Endothelial cell of umbilical vein (primary cell): ENCODE measurements at regions not wholly inside any gene's neighbourhood (a gene's known extent, or its start where the extent isn't known, plus 50 kb on each side); places are given as distances from the start of the nearest gene placed in this dataset.

Experiments
- BruUV-seq: library from RNA; stranded (reverse); fragments of 400-500 nt; replicated peaks from 2 replicates; lab custom pipeline; 2021; lab: Mats Ljungman, UMichigan
- CTCF ChIA-PET: fragments of 300-600, 350-600 bp; sonication (Branson Sonifier 250); formaldehyde crosslinking; loops from one replicate; lab custom pipeline; 2021; ENCODE audit warnings: antibody characterized with exemption, inconsistent platforms; lab: Charles Lee
- POLR2A ChIA-PET: fragments of 300-600, 350-600 bp; sonication (Branson Sonifier 250); formaldehyde crosslinking; loops from one replicate; lab custom pipeline; 2021; ENCODE audit warnings: antibody characterized with exemption, inconsistent platforms; lab: Charles Lee
- DNase-seq: peaks from one replicate; pipeline ENCODE4 v3.0.0-alpha.2; 2011; ENCODE audit warnings: low read depth, low spot score
- FAIRE-seq: peaks from 2 replicates; lab custom pipeline; 2011; peaks lifted over from hg19 to GRCh38; lab: Jason Lieb, UNC
- H2AFZ ChIP-seq: 2 replicates; pipeline ENCODE4 v1.6.0; 2012; ENCODE audit warnings: low read depth, low read length, control low read depth, inconsistent platforms
- H3K27ac ChIP-seq: 2 replicates; pipeline ENCODE4 v1.5.1; 2011; ENCODE audit warnings: low read depth, mild to moderate bottlenecking, control low read depth, low read length, moderate library complexity; ENCODE audit not compliant: insufficient read depth
- H3K27me3 ChIP-seq, 2 experiments: 2 replicates each; pipeline versions ENCODE4 v1.6.0 to v1.6.1; 2011; ENCODE audit warnings: low read length in 2 of 2, mixed read lengths in 1 of 2; ENCODE audit not compliant: control insufficient read depth in 2 of 2, insufficient read depth in 2 of 2
- H3K36me3 ChIP-seq, 2 experiments: 2 replicates in 1 of 2; 3 replicates in 1 of 2; pipeline ENCODE4 v1.5.1; 2011; ENCODE audit warnings: low read length in 2 of 2, mild to moderate bottlenecking in 1 of 2, moderate library complexity in 1 of 2; ENCODE audit not compliant: control insufficient read depth in 2 of 2, insufficient read depth in 2 of 2; ENCODE audit errors: extremely low read depth in 1 of 2
- H3K4me1 ChIP-seq: 3 replicates; pipeline ENCODE4 v1.5.1; 2011; ENCODE audit warnings: mild to moderate bottlenecking, low read length; ENCODE audit not compliant: control insufficient read depth, insufficient read depth; ENCODE audit errors: extremely low read depth
- H3K4me2 ChIP-seq: 2 replicates; pipeline ENCODE4 v1.6.1; 2011; ENCODE audit warnings: low read length, control low read depth, mixed read lengths; ENCODE audit not compliant: insufficient read depth
- H3K4me3 ChIP-seq, 3 experiments: fragments of 200-600 bp in 1 of 3; sonication (generic), shearing (Covaris generic) in 1 of 3; replicated peaks in 1 of 3; 2 replicates each; pipeline ENCODE4 v1.5.1; 2011 to 2016; ENCODE audit warnings: control low read depth in 3 of 3, low read length in 3 of 3, mild to moderate bottlenecking in 2 of 3, inconsistent platforms in 1 of 3, low read depth in 1 of 3, moderate library complexity in 1 of 3; ENCODE audit not compliant: insufficient read depth in 1 of 3
- H3K79me2 ChIP-seq: 2 replicates; pipeline ENCODE4 v1.6.0; 2012; ENCODE audit warnings: low read length, inconsistent platforms; ENCODE audit not compliant: control insufficient read depth, insufficient read depth
- H3K9ac ChIP-seq: replicated peaks from 2 replicates; pipeline ENCODE3; 2011; ENCODE audit warnings: low read length, control low read depth; ENCODE audit not compliant: insufficient read depth; ENCODE audit errors: extremely low read depth
- H3K9me1 ChIP-seq: replicated peaks from 3 replicates; pipeline ENCODE4 v1.6.0; 2011; ENCODE audit warnings: mild to moderate bottlenecking, low read length; ENCODE audit not compliant: control insufficient read depth, insufficient read depth; ENCODE audit errors: extremely low read depth
- H3K9me3 ChIP-seq: replicated peaks from 2 replicates; pipeline ENCODE4 v1.5.1; 2012; ENCODE audit warnings: low read length, inconsistent platforms; ENCODE audit not compliant: control insufficient read depth, insufficient read depth
- H4K20me1 ChIP-seq: replicated peaks from 2 replicates; pipeline ENCODE3; 2011; ENCODE audit warnings: mild to moderate bottlenecking, low read length; ENCODE audit not compliant: control insufficient read depth, insufficient read depth; ENCODE audit errors: extremely low read depth
- CTCF ChIP-seq, 2 donors: IDR thresholded peaks; 1 replicate in 1 of 2; 2 replicates in 1 of 2; pipeline ENCODE4 v1.5.1; 2011; ENCODE audit warnings: low read length in 2 of 2, mild to moderate bottlenecking in 2 of 2, moderate library complexity in 2 of 2, control low read depth in 1 of 2, inconsistent platforms in 1 of 2, low read depth in 1 of 2; ENCODE audit not compliant: insufficient read depth in 1 of 2; ENCODE audit errors: extremely low read depth in 1 of 2
- EZH2 ChIP-seq: IDR thresholded peaks from 2 replicates; pipeline ENCODE4 v1.6.1; 2012; ENCODE audit warnings: borderline replicate concordance, low read depth, mild to moderate bottlenecking, moderate library complexity, low read length, inconsistent platforms; ENCODE audit not compliant: severe bottlenecking
- FOS ChIP-seq: IDR thresholded peaks from 2 replicates; pipeline ENCODE4 v1.6.1; 2011; ENCODE audit warnings: mild to moderate bottlenecking, low read length, moderate library complexity, borderline replicate concordance; ENCODE audit not compliant: insufficient read depth
- GATA2 ChIP-seq: IDR thresholded peaks from 2 replicates; pipeline ENCODE4 v1.7.0; 2011; ENCODE audit warnings: low read depth, mild to moderate bottlenecking, moderate library complexity, mixed read lengths, low read length; ENCODE audit not compliant: insufficient read length, insufficient read depth
- MAX ChIP-seq: IDR thresholded peaks from 2 replicates; pipeline ENCODE4 v1.6.1; 2011; ENCODE audit not compliant: insufficient read depth, insufficient read length
- MYC ChIP-seq: IDR thresholded peaks from one replicate; pipeline ENCODE4 v1.6.1; 2011; ENCODE audit warnings: mild to moderate bottlenecking, low read depth, low read length
- POLR2A ChIP-seq: IDR thresholded peaks from 2 replicates; pipeline ENCODE4 v1.6.1; 2012; ENCODE audit warnings: low read depth, mild to moderate bottlenecking, control low read depth, low read length
- dilution Hi-C: fragments of 300-500 bp; cut with MboI; formaldehyde crosslinking; loops from one replicate; pipeline ENCODE4 v1.15.0; 2019; ENCODE audit warnings: low sequenced_read_pairs; ENCODE audit not compliant: extremely low pct_ligation_motif_present
- intact Hi-C: fragments of 100-400 bp; cut with micrococcal nuclease; formaldehyde crosslinking; loops from one replicate; pipeline ENCODE4 v1.10.0; 2022

GRCh38 chrX:38899650-38900049 is 98.4 kb downstream of the MID1IP1 start:
- H3K9me3 ChIP-seq: no peaks in the 10 kb centered on the region
- ChIA-PET CTCF (interaction anchor here (0.9 kb wide), 1 partner anchor 122 kb away, joined by 3 read pairs; no protein-coding TSS in a partner anchor), POLR2A (no interaction called here)
- H3K9ac ChIP-seq: no peak overlapping the region
- no peaks in the 10 kb centered on the region for H3K9me1 ChIP-seq
- dilution Hi-C loops (no loop called here), intact Hi-C loops (no loop called here)
- FAIRE-seq: no peak
- no peak overlapping the region for H3K4me3 ChIP-seq
- no peak for TF ChIP-seq GATA2
- TF ChIP-seq MYC: no peak
- TF ChIP-seq MAX: no peak
- no peak for TF ChIP-seq FOS
- no peak for TF ChIP-seq EZH2
- no peak for TF ChIP-seq POLR2A
- no peak for TF ChIP-seq CTCF (IDR thresholded peaks at IDR 0.05; ENCODE audit: extremely low read depth in 1 of 2, insufficient read depth in 1 of 2, low read depth in 1 of 2, low read length in 2 of 2)
- H3K79me2 ChIP-seq: no peaks in the 10 kb centered on the region
- no peak overlapping the region for H3K4me2 ChIP-seq
- no peak overlapping the region for H2AFZ ChIP-seq
- H3K4me1 ChIP-seq: no peaks in the 10 kb centered on the region
- no peaks in the 10 kb centered on the region for H3K27me3 ChIP-seq
- H3K36me3 ChIP-seq: no peaks in the 10 kb centered on the region
- no peaks in the 10 kb centered on the region for H4K20me1 ChIP-seq
- BruUV-seq: no TSS peak
- no peak for DNase-seq
- no peak overlapping the region for H3K27ac ChIP-seq
